ENCODE measurements at regions not wholly inside any gene's neighbourhood (a gene's known extent, or its start where the extent isn't known, plus 50 kb on each side); places are given as distances from the start of the nearest gene placed in this dataset.

DNA sequence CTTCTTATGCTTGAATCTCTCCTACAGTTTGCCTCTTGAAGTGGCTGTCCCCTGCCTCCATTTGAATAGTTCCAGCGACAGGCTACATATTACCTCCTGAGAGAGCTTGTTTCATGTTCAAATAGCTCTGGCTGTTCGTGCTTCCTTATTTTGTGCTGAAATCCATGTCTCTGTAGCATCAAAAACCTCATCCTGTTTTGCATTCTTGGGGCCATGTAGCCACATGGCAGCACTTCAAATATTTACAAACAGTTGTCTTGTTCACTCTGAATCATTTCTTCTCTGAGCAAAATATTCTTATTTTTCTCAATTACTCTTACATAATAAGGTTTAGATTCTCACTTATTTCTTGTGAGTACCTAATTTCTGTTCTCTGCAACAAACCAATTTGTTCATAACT is 1243.1 kb upstream of the NXPH2 start:
- 29 to 60% (median 53%) methylated on average over 2 of the region's 2 CpGs for WGBS, 5 donors
- Histone ChIP-seq H3K27me3 (no peaks in the 10 kb centered on the region), H3K27ac (no peak overlapping the region), H3K9me3 (peaks cover 0 to 5% (median 0%) of the 10 kb centered on the region in 4 donors), H3K36me3 (no peaks in the 10 kb centered on the region), H3K4me3 (no peak overlapping the region), H3K4me1 (no peaks in the 10 kb centered on the region)
- TF ChIP-seq POLR2AphosphoS5 (IDR thresholded peaks at IDR 0.05) = no peak
- no peak for TF ChIP-seq POLR2A (IDR thresholded peaks at IDR 0.05)
- TF ChIP-seq, protein P1, sequence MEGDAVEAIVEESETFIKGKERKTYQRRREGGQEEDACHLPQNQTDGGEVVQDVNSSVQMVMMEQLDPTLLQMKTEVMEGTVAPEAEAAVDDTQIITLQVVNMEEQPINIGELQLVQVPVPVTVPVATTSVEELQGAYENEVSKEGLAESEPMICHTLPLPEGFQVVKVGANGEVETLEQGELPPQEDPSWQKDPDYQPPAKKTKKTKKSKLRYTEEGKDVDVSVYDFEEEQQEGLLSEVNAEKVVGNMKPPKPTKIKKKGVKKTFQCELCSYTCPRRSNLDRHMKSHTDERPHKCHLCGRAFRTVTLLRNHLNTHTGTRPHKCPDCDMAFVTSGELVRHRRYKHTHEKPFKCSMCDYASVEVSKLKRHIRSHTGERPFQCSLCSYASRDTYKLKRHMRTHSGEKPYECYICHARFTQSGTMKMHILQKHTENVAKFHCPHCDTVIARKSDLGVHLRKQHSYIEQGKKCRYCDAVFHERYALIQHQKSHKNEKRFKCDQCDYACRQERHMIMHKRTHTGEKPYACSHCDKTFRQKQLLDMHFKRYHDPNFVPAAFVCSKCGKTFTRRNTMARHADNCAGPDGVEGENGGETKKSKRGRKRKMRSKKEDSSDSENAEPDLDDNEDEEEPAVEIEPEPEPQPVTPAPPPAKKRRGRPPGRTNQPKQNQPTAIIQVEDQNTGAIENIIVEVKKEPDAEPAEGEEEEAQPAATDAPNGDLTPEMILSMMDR (IDR thresholded peaks at IDR 0.05) = no peak
- TF ChIP-seq EP300 (IDR thresholded peaks at IDR 0.05) = no peak
- intact Hi-C loops (cut with DNase I; ENCODE audit: low total_unique reads) = no loop called here
- no peak for DNase-seq

GRCh38 chr2:140018541-140018940 is 1238.4 kb upstream of the NXPH2 start:
- WGBS, 5 donors = 57 to 82% (median 73%) methylated on average over 2 of the region's 2 CpGs
- no peak for DNase-seq
- Histone ChIP-seq H3K36me3 (no peaks in the 10 kb centered on the region), H3K9me3 (no peaks in the 10 kb centered on the region), H3K27me3 (no peaks in the 10 kb centered on the region), H3K4me1 (no peaks in the 10 kb centered on the region), H3K27ac (no peak overlapping the region), H3K4me3 (no peak overlapping the region)
- intact Hi-C loops (cut with DNase I; ENCODE audit: low total_unique reads) = no loop called here
- TF ChIP-seq, protein P1 (IDR thresholded peaks at IDR 0.05) = no peak
- TF ChIP-seq EP300 (IDR thresholded peaks at IDR 0.05) = no peak
- no peak for TF ChIP-seq POLR2A (IDR thresholded peaks at IDR 0.05)
- no peak for TF ChIP-seq POLR2AphosphoS5 (IDR thresholded peaks at IDR 0.05)

- no peaks in the 10 kb centered on the region for H3K9me3 ChIP-seq
- no peaks in the 10 kb centered on the region for H3K27me3 ChIP-seq
- WGBS, 5 donors = 33 to 62% (median 40%) methylated on average over 1 of the region's 1 CpG
- TF ChIP-seq POLR2AphosphoS5 (IDR thresholded peaks at IDR 0.05) (no peak), EP300 (IDR thresholded peaks at IDR 0.05) (no peak), POLR2A (IDR thresholded peaks at IDR 0.05) (no peak)
- TF ChIP-seq, protein P1 (IDR thresholded peaks at IDR 0.05) = no peak
- no peaks in the 10 kb centered on the region for H3K36me3 ChIP-seq
- no peak overlapping the region for H3K27ac ChIP-seq
- DNase-seq = no peak
- H3K4me3 ChIP-seq = no peak overlapping the region
- no peaks in the 10 kb centered on the region for H3K4me1 ChIP-seq
- intact Hi-C loops (cut with DNase I; ENCODE audit: low total_unique reads) = no loop called here
These were observed 1234.0 kb upstream of the NXPH2 start for GRCh38 chr2:140014204-140014546.

DNA sequence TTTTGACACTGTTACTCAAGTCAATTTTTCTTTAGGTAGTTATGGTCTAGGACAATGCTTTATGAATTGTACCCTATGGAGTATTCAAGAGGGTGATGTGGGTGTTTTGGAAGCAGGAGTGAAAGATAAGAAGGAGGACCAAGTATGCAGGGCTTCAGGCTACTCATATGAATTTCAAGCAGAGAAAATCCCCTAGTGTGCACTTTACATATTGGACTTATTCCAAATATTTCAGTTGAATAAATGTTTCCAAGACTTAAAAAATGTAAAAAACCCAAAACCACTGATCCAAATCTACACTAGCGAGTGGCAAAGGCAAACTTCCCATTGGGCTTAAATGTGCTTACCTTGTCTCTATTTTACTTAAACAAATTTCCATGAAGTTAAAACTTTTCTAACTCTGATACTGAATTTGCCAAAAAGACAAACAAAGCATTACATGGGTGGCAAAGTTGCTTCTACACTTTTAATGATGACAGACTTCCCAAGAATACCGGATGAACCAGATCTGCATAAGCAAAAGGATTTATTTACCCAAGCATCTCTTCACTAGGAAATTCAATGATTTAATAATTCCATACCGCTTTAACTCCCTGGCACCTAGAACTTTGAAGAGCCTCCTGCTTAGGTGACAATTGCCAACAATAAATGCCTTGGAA is 1233.5 kb upstream of the NXPH2 start:
- H3K27me3 ChIP-seq = no peaks in the 10 kb centered on the region
- WGBS, 5 donors = 65 to 80% (median 79%) methylated on average over 3 of the region's 3 CpGs
- H3K4me3 ChIP-seq = no peak overlapping the region
- TF ChIP-seq, protein P1 (IDR thresholded peaks at IDR 0.05) = no peak
- TF ChIP-seq EP300 (IDR thresholded peaks at IDR 0.05) (no peak), POLR2AphosphoS5 (IDR thresholded peaks at IDR 0.05) (no peak), POLR2A (IDR thresholded peaks at IDR 0.05) (no peak)
- intact Hi-C loops (cut with DNase I; ENCODE audit: low total_unique reads) = no loop called here
- H3K4me1 ChIP-seq = no peaks in the 10 kb centered on the region
- DNase-seq = no peak
- H3K36me3 ChIP-seq = no peaks in the 10 kb centered on the region
- no peaks in the 10 kb centered on the region for H3K9me3 ChIP-seq
- H3K27ac ChIP-seq = no peak overlapping the region
